GM12873 (cell line): ENCODE measurements at regions not wholly inside any gene's neighbourhood (a gene's known extent, or its start where the extent isn't known, plus 50 kb on each side); places are given as distances from the start of the nearest gene placed in this dataset.

ENCODE experiments used
- CTCF ChIP-seq: IDR thresholded peaks from 2 replicates; pipeline ENCODE4 v1.5.1; 2012; ENCODE audit warnings: low read depth, mild to moderate bottlenecking, moderate library complexity, low read length, control low read depth; ENCODE audit not compliant: insufficient read depth; ENCODE audit errors: missing control alignments

- no peak for TF ChIP-seq CTCF
Observed at GRCh38 chr4:161225327-161225726, 938.5 kb downstream of the FSTL5 start.

- no peak for TF ChIP-seq CTCF
Observed at GRCh38 chr4:161222889-161223288, 940.9 kb downstream of the FSTL5 start.

GRCh38 chr4:161208564-161208963 is 955.2 kb downstream of the FSTL5 start:
- TF ChIP-seq CTCF, result no peak

- TF ChIP-seq CTCF, result no peak
Observed at GRCh38 chr4:161206528-161207080, 957.2 kb downstream of the FSTL5 start.

GRCh38 chr4:161203865-161204264 is 959.9 kb downstream of the FSTL5 start:
- TF ChIP-seq CTCF, result no peak

GRCh38 chr4:161197912-161198311 is 965.9 kb downstream of the FSTL5 start:
- no peak for TF ChIP-seq CTCF

- no peak for TF ChIP-seq CTCF
Observed at GRCh38 chr4:161197474-161197873, 966.3 kb downstream of the FSTL5 start.
